HG03432 (cell line): ENCODE measurements at regions not wholly inside any gene's neighbourhood (a gene's known extent, or its start where the extent isn't known, plus 50 kb on each side); places are given as distances from the start of the nearest gene placed in this dataset.
"Not testable (repeated sequence)": the region's sequence is repeated elsewhere in the genome, so short reads cannot be mapped to it uniquely, and the experiment has no call there.

Source experiments
- ATAC-seq: cut with Tn5 transposase; IDR thresholded peaks from one replicate; pipeline ENCODE4 v1.9.1; 2021; ENCODE audit warnings: mild to moderate bottlenecking, moderate library complexity; ENCODE audit not compliant: unreplicated experiment

DNA sequence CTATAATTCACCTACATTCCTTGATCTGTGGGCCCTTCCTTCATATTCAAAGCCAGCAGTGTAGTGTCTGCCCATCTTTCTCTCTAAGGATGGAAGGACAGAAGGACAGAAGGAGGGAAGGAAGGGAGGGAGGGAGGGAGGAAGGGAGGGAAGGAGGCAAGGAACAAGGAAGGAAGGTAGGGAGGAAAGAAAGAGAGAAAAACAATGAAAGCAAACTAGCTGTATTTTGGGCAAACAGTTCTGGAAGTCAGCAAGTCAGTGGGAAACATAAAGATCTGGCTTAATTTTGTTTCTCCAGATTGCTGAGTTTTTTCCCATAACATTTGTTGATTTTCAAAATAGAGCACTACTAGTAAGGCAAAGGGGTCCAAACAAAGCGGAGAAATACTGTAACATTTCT, 555.2 kb upstream of the EPHA5 start:
- ATAC-seq, result no peak

- ATAC-seq, result no peak
Measured at GRCh38 chr4:66223068-66223703, 552.9 kb upstream of the EPHA5 start.

DNA sequence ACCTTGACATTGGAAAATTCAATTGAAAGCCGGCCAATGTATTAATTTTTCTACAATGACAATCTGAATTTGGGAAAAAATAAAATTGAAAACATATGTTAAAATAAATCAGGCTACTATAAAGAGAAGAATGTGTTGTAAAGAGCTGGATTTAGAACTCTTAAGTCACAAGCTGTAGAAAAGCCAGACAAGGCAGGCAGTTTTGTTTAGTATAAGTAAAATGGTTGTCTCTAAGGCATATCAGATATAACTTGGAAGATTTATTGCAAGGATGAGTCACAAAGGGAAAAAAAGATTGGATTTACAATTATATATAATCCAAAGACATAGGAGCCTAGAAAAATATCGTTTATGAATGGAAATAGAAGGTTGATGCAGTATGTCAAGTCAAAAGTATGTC, 549.1 kb upstream of the EPHA5 start:
- no peak for ATAC-seq

DNA sequence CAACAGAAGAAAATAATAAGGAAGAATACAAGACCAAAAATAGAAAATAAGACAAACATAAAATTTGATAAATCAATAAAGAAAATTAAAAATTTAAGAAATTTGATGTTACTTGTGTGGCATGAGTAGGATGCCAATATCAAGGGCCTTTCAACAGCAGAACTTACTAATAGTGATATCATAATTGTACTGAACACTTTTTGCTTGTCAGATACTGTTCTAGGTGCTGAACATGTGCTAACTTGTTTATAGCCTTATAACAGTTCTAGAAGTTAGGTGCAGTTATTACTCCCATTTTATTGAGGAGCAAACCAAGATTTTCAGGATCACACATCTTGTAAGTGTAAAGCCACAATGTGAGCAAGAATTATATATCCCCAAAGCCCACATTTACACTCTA, 546.0 kb upstream of the EPHA5 start:
- no peak for ATAC-seq

DNA sequence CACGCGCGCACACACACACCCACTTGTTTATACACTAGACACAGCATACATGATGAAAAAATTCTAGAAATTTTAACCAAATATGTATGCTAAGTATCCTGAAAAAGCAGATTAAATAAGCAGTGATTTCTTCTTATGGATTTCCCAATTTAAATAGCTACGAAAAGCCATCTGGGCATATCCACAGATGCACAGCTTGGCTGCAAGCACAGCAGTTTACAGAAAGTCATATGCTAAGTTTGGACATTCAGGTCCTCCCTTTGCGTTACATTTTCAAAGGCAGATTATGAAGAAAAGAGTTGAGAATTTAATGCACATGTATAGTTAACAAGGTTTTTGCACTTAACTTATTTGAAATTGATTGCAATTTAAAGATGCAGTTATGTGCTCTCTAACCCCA, 542.2 kb upstream of the EPHA5 start:
- ATAC-seq, result no peak

GRCh38 chr4:66204534-66205247, 534.4 kb upstream of the EPHA5 start:
- ATAC-seq, result no peak

- no peak for ATAC-seq
Measured at GRCh38 chr4:66202870-66203269, 532.6 kb upstream of the EPHA5 start.

DNA sequence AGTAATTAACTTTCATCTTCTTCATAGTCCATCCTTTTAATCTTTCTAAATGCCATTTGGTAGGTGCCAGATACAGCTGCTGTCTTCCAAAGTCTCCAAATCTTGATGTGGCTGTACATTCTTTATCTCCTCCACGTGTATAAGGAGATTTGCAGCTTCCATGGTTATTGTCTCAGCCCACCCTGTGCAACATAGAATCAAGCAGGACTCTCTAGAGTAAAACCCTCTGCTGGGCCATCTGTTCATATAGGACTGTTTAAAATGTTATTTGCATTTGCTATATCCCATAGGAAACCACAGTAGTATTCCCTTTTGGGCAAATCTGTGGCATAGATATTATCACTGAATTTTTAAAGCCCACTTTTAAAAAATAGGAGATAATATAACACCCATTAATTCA, 527.2 kb upstream of the EPHA5 start:
- ATAC-seq, result no peak

- no peak for ATAC-seq
Measured at GRCh38 chr4:66193487-66193886, 523.2 kb upstream of the EPHA5 start.

DNA sequence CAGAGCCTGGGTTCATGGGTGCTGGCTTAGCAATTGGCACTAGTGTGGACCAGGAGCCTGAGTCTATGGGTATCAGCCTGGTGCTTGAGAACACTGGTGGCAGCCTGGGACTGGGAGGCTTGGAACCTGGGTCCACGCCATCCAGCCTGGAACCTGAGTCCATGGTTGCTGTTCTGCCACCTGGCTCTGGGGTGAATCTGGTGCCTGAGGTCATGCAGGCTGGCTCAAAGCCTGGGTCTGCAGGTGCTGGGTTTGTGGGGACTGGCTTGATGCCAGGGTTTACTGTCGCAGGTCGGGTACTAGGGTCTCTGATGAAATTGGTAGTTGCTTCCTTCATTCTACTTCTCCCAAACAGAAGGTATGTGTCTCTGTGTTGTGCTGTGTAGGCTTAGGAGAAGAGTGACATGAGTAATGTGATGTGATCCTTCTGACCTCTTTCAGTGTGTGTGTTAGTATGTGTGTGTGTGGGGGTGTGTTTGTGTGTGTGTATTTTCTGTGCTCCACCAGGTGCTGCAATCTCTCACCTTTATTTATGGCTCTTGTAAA, 517.0 kb upstream of the EPHA5 start:
- ATAC-seq, result no peak

- no peak for ATAC-seq
Measured at GRCh38 chr4:66186095-66186494, 515.8 kb upstream of the EPHA5 start.

DNA sequence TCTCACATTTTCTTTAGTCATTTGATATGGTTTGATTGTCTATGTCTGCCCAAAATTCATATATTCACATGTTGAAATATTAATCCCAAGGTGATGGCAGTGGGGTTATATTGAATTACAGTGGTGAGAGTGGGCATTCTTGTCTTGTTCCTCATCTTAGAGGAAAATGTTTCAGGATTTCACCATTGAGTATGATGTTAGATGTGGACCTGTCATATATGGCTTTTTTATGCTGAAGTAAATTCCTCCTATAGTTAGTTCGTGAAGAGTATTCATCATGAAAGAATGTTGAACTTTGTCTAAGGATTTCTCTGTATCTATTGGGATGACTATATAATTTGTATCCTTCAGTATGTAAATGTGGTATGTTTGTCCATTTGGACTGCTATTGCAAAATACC, 512.3 kb upstream of the EPHA5 start:
- no peak for ATAC-seq

GRCh38 chr4:66178906-66179305, 508.6 kb upstream of the EPHA5 start:
- ATAC-seq, result no peak

GRCh38 chr4:66169341-66169740, 499.1 kb upstream of the EPHA5 start:
- no peak for ATAC-seq

DNA sequence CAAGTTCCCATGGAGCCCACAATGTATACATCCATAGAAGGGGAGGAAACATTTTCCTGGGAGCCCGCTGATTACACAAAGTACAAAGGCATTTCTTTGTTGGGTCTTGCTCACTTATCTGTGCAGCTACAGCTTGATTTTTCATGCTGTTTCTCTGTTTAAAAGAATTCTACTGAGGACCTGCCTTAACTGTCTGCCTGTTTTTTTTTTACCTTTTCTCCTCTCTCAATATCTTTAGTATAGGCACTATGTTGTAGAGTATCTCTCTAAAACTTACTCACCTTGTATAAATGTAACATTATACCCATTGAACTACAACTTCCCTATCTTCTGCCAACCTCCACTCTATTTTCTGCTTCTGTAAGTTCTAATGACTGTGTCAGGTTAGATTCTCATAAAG, 494.6 kb upstream of the EPHA5 start:
- ATAC-seq, result no peak

DNA sequence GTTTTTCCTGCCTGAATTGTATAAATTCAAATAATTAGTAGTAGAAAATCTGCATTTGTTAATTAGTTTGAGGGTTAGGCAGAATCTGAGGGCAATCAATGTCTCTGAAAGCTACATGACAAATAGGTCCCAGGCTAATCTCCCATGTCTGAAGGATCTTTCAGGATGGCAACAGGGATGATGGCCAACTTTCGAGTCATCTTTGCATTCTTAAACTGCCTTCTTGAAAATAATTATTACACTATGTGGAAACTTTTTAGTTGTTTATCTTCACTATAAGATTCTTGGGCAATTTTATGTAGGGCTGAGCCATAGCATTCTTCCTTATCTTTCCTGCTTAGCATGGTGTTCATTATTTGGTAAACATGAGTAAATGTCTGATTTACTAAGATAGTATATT, 490.3 kb upstream of the EPHA5 start:
- ATAC-seq, result no peak

DNA sequence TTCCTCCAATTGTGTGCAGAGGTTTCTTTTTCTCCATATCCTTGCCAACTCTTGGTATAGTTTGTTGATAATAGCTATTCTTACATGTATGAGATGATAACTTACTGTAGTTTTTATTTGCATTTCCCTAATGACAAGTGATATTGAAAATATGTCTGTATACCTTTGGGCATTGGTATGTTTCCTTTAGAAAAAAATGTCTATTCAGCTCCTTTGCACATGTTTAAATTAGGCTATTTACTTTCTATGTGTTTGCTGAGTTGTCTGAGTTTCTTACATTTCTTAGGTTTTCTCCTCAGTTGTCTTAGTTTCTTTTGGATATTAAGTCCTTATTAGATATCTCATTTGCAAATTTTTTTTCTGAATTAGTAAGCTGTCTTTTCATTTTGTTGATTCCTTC, 487.3 kb upstream of the EPHA5 start:
- ATAC-seq, result no peak

- ATAC-seq, result no peak
Measured at GRCh38 chr4:66130042-66130441, 459.8 kb upstream of the EPHA5 start.

- ATAC-seq, result no peak
Measured at GRCh38 chr4:66123831-66124413, 453.6 kb upstream of the EPHA5 start.

DNA sequence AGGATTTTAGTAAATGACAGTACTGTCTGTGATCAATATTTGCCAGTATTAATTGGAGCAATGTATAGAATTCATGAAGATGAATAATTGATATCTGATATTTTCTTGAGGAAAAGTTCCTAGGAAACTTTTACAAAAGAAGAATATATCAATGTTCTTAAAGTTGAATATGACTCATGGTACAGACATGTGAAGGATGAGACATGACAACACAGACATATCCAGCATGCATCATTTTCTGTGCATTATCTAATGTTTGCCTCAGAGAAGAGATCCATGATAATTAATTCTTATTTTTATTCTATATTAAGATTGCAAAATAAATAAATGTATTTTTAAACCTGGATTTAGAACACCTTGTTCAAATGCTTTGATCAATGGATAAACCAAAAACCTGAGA, 452.9 kb upstream of the EPHA5 start:
- no peak for ATAC-seq

- ATAC-seq, result not testable (repeated sequence)
Measured at GRCh38 chr4:66115231-66115630, 444.9 kb upstream of the EPHA5 start.

DNA sequence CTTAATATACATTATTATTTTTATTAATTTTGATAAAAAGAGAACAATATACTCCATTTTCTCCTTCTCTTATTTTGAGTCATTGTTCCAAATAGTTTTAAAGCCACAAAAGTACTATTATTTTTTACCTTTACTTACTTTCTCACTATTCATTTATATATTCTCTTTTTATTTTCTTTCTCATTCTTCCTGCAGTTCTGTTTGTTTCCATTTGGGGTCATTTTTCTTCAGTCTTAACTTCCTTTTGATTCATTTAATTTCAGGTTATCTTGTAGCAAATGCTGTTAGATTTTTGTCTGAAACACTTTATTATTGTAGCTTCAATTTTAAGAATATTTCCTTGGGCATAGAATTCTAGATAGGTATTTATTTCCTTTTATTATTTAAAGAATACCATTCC, 438.6 kb upstream of the EPHA5 start:
- no peak for ATAC-seq
